ENCODE measurements at regions not wholly inside any gene's neighbourhood (a gene's known extent, or its start where the extent isn't known, plus 50 kb on each side); places are given as distances from the start of the nearest gene placed in this dataset.

DNA sequence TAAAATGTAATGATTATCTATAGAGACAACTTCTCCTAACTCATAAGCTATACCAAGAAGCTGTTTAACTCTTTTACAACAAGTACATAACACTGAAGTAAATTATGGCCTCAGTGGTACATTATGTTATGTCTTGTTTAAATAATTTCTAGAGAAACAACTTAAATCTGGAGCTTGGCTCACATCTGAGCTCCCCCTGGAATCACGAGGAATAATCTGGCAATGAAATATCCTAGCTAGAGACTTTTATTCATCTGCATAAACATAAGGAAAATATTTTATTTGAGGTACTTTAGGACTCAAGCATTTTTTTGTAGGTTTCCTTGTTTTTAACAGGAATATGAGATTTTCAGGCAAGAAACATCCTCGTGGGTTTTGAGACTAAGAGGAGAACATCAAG is 354.7 kb upstream of the SLC7A11 start:
- no peak for DNase-seq (ENCODE audit: low read depth)
- no peak overlapping the region for H3K4me3 ChIP-seq (ENCODE audit: low read depth, low read length)
- TF ChIP-seq POLR2A (IDR thresholded peaks at IDR 0.05; ENCODE audit: extremely low read depth, insufficient read length) (no peak), MYC (IDR thresholded peaks at IDR 0.05; ENCODE audit: low read depth, low read length) (no peak)
- TF ChIP-seq, protein P1, sequence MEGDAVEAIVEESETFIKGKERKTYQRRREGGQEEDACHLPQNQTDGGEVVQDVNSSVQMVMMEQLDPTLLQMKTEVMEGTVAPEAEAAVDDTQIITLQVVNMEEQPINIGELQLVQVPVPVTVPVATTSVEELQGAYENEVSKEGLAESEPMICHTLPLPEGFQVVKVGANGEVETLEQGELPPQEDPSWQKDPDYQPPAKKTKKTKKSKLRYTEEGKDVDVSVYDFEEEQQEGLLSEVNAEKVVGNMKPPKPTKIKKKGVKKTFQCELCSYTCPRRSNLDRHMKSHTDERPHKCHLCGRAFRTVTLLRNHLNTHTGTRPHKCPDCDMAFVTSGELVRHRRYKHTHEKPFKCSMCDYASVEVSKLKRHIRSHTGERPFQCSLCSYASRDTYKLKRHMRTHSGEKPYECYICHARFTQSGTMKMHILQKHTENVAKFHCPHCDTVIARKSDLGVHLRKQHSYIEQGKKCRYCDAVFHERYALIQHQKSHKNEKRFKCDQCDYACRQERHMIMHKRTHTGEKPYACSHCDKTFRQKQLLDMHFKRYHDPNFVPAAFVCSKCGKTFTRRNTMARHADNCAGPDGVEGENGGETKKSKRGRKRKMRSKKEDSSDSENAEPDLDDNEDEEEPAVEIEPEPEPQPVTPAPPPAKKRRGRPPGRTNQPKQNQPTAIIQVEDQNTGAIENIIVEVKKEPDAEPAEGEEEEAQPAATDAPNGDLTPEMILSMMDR (IDR thresholded peaks at IDR 0.05; ENCODE audit: low read depth, low read length), result no peak
- TF ChIP-seq, protein P2, sequence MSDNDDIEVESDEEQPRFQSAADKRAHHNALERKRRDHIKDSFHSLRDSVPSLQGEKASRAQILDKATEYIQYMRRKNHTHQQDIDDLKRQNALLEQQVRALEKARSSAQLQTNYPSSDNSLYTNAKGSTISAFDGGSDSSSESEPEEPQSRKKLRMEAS (IDR thresholded peaks at IDR 0.05; ENCODE audit: low read depth, low read length), result no peak

DNA sequence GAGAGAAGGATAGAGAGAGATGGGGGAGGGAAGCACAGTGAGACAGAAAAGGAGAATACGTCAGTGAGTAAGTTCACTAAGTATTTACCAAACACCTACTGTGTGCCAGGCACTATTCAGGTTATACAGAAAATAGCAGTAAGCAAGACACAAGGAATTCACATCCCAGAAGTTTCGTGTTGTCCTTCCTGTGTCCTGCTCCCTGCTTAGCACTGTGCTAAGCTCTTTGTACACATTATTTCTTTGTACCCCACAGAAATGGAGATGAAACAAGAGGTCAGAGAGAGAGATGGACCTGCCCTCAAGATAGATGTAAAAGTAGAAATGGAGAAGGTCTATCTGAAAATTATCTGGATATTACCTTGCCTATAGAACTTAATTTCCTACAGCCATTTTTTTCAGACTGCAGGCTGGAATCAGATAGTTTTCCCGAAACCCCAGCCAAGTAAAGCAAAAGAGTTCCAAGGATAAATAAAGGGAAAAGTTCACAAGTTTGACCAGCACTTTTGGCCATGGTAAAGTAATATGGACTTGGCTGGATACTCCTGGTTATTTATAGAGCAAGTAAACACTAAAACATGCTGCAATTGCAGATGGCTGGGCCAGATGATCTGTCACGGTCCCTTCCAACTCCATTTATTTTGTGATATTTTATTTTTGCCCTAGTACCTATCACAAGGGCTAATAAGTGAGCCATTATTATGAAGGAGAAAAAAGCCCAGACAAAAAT is 353.7 kb upstream of the SLC7A11 start:
- H3K4me3 ChIP-seq (ENCODE audit: low read depth, low read length), result no peak overlapping the region
- DNase-seq (ENCODE audit: low read depth), result no peak

DNA sequence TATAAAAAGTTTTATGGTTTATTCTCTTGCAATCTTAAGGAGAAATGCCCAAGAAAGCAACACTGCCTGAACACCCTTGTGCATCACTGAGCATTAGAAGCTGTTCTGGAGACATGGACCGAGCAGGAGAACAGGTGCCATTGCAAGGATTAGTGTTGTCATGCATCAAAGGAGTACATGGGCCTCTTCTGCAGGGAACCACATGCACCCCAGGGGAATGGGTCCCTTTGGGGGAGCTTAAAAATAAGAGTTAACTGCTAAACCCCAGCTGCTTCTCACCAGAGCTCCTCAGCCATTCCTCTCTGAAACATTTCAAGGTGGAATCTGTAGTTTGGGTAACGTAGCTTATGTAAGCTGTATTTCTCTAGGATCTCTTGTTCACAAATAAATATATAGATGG is 353.0 kb upstream of the SLC7A11 start:
- H3K4me3 ChIP-seq (ENCODE audit: low read depth, low read length), result no peak overlapping the region
- DNase-seq (ENCODE audit: low read depth), result no peak
- TF ChIP-seq, protein P2 (IDR thresholded peaks at IDR 0.05; ENCODE audit: low read depth, low read length), result no peak
- no peak for TF ChIP-seq MYC (IDR thresholded peaks at IDR 0.05; ENCODE audit: low read depth, low read length)
- TF ChIP-seq POLR2A (IDR thresholded peaks at IDR 0.05; ENCODE audit: extremely low read depth, insufficient read length), result no peak
- TF ChIP-seq, protein P1 (IDR thresholded peaks at IDR 0.05; ENCODE audit: low read depth, low read length), result no peak

More for the DNA sequence above, 353.7 kb upstream of the SLC7A11 start:
- TF ChIP-seq, protein P1 (IDR thresholded peaks at IDR 0.05; ENCODE audit: low read depth, low read length), result no peak
- TF ChIP-seq POLR2A (IDR thresholded peaks at IDR 0.05; ENCODE audit: extremely low read depth, insufficient read length) (no peak), MYC (IDR thresholded peaks at IDR 0.05; ENCODE audit: low read depth, low read length) (no peak)

DNA sequence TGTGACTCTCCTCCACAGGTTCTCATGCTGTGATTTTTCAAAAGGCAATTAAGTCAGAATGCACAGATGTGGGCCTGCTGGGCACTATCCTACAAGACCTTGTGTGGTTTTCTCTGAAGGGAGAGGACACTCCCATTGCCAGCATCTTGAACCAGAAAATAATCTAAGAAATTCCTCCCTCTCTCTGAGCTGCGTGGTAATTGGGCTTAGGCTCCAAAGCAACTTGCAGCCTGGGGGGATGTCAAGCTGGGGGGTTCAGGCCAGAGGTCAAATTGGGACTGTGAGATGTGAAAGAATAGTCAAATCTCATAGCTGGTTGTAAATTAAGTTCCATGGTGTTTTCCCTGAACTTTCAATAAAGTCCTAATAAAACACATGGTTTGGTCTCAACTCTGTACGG is 350.6 kb upstream of the SLC7A11 start:
- H3K4me3 ChIP-seq (ENCODE audit: low read depth, low read length), result no peak overlapping the region
- no peak for TF ChIP-seq MYC (IDR thresholded peaks at IDR 0.05; ENCODE audit: low read depth, low read length)
- TF ChIP-seq, protein P1 (IDR thresholded peaks at IDR 0.05; ENCODE audit: low read depth, low read length), result no peak
- DNase-seq (ENCODE audit: low read depth), result no peak

DNA sequence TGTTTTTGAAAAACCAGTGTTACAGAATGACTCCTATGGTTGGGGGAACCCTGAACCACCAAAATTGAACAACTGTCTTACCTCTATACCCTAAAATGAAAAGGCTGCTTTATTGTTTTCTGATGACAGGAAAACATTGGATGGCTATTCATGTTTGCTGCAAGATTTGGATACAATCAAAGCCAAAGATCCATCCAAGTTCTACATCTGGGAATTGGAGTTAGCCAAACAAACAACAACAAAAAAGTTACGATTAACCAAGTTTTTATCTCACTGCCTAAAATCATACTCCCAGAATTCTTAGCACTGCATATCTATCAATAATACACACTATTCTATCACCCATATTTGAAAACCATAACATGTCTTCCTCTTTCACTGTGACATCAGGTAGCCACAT is 349.7 kb upstream of the SLC7A11 start:
- TF ChIP-seq POLR2A (IDR thresholded peaks at IDR 0.05; ENCODE audit: extremely low read depth, insufficient read length) (no peak), MYC (IDR thresholded peaks at IDR 0.05; ENCODE audit: low read depth, low read length) (no peak)
- TF ChIP-seq, protein P1 (IDR thresholded peaks at IDR 0.05; ENCODE audit: low read depth, low read length), result no peak
- TF ChIP-seq, protein P2 (IDR thresholded peaks at IDR 0.05; ENCODE audit: low read depth, low read length), result no peak
- no peak for DNase-seq (ENCODE audit: low read depth)

DNA sequence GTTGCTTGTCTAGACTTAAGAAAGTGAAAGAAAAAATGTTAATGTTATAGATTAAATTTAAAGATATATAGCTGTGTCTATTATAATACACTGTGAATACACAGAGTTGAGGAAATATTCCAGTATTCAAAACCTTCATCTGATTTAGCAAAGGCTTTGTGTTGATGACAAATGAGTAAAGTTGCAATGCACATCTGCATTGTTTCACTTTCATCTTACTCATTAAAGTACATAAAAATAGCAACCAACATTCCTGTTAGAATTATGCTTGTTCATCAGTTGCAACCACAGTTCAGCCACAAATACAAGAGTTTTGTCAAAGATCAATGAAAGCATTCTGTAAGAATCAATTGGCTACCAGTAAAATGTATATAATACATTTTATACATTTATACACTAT is 346.4 kb upstream of the SLC7A11 start:
- no peak for DNase-seq (ENCODE audit: low read depth)
- no peak overlapping the region for H3K4me3 ChIP-seq (ENCODE audit: low read depth, low read length)
- TF ChIP-seq MYC (IDR thresholded peaks at IDR 0.05; ENCODE audit: low read depth, low read length), result no peak
- no peak for TF ChIP-seq POLR2A (IDR thresholded peaks at IDR 0.05; ENCODE audit: extremely low read depth, insufficient read length)
- TF ChIP-seq, protein P2 (IDR thresholded peaks at IDR 0.05; ENCODE audit: low read depth, low read length), result no peak
- TF ChIP-seq, protein P1 (IDR thresholded peaks at IDR 0.05; ENCODE audit: low read depth, low read length), result no peak

More for the DNA sequence above, 349.7 kb upstream of the SLC7A11 start:
- H3K4me3 ChIP-seq (ENCODE audit: low read depth, low read length), result no peak overlapping the region
